Breast epithelium (tissue), 4 donors: ENCODE measurements at regions not wholly inside any gene's neighbourhood (a gene's known extent, or its start where the extent isn't known, plus 50 kb on each side); places are given as distances from the start of the nearest gene placed in this dataset.

Experiments used
- DNase-seq, 2 donors: peaks; one replicate each; pipeline ENCODE4 v3.0.0-alpha.2; 2019; ENCODE audit warnings: low spot score in 2 of 2
- H3K27ac ChIP-seq, 2 donors: fragments of 200-600 bp; sonication (generic) in 1 of 2; one replicate each; pipeline ENCODE4 v1.5.1; 2016 to 2019; ENCODE audit warnings: mild to moderate bottlenecking in 1 of 2
- H3K27me3 ChIP-seq, 2 donors: fragments of 200-600 bp; sonication (generic) in 1 of 2; one replicate each; pipeline versions ENCODE4 v1.5.1 to v1.6.0; 2017 to 2019; ENCODE audit warnings: control low read depth in 1 of 2, mild to moderate bottlenecking in 1 of 2
- H3K36me3 ChIP-seq: fragments of 200-600 bp; one replicate; pipeline ENCODE4 v1.5.1; 2019
- H3K4me1 ChIP-seq, 2 donors: fragments of 200-600 bp; sonication (generic); one replicate each; pipeline ENCODE4 v1.5.1; 2016 to 2019; ENCODE audit warnings: control low read depth in 1 of 2
- H3K4me3 ChIP-seq, 3 donors: fragments of 200-600 bp; sonication (generic); 1 replicate in 2 of 3; 2 replicates in 1 of 3; pipeline ENCODE4 v1.5.1; 2016 to 2019; ENCODE audit warnings: mild to moderate bottlenecking in 3 of 3, moderate library complexity in 2 of 3
- H3K9me3 ChIP-seq, 2 donors: fragments of 200-600 bp; sonication (generic) in 1 of 2; one replicate each; pipeline ENCODE4 v1.5.1; 2016 to 2019; ENCODE audit warnings: control low read depth in 1 of 2
- CTCF ChIP-seq, 3 donors: fragments of 450-650 bp; IDR thresholded peaks; one replicate each; pipeline ENCODE4 v1.5.1; 2016 to 2017; ENCODE audit warnings: antibody characterized with exemption in 3 of 3, mild to moderate bottlenecking in 3 of 3, moderate library complexity in 3 of 3
- POLR2A ChIP-seq: fragments of 450-650 bp; IDR thresholded peaks from one replicate; pipeline ENCODE4 v1.6.1; 2016; ENCODE audit warnings: antibody characterized with exemption, mild to moderate bottlenecking, moderate library complexity
- POLR2AphosphoS5 ChIP-seq, 3 donors: sonication (generic); formaldehyde crosslinking; IDR thresholded peaks; one replicate each; pipeline ENCODE4 v1.6.1; 2017; ENCODE audit warnings: antibody characterized with exemption in 3 of 3
- intact Hi-C: fragments of 100-400 bp; cut with DNase I; formaldehyde crosslinking; loops from one replicate; pipeline ENCODE4 v1.15.1; 2023; ENCODE audit warnings: low total_unique reads

- DNase-seq: no peak
- no peaks in the 10 kb centered on the region for H3K36me3 ChIP-seq
- TF ChIP-seq POLR2A (no peak), POLR2AphosphoS5 (IDR thresholded peaks at IDR 0.05) (no peak), CTCF (IDR thresholded peaks at IDR 0.05) (no peak)
- H3K4me3 ChIP-seq: no peak overlapping the region
- intact Hi-C loops: no loop called here
- no peaks in the 10 kb centered on the region for H3K27me3 ChIP-seq
- H3K9me3 ChIP-seq: no peaks in the 10 kb centered on the region
- H3K4me1 ChIP-seq: no peaks in the 10 kb centered on the region
- H3K27ac ChIP-seq: no peak overlapping the region
Measured at GRCh38 chr4:135338181-135338580, 1136.6 kb upstream of the PABPC4L start.

- Histone ChIP-seq H3K27ac (no peak overlapping the region), H3K4me3 (no peak overlapping the region), H3K27me3 (no peaks in the 10 kb centered on the region), H3K9me3 (peaks cover 0 to 10% of the 10 kb centered on the region in 2 donors), H3K36me3 (no peaks in the 10 kb centered on the region), H3K4me1 (no peaks in the 10 kb centered on the region)
- intact Hi-C loops: no loop called here
- TF ChIP-seq POLR2A (no peak), POLR2AphosphoS5 (IDR thresholded peaks at IDR 0.05) (no peak), CTCF (IDR thresholded peaks at IDR 0.05) (no peak)
- no peak for DNase-seq
Measured at GRCh38 chr4:135325264-135325663, 1123.7 kb upstream of the PABPC4L start.

- H3K9me3 ChIP-seq: peaks cover 0 to 10% of the 10 kb centered on the region in 2 donors
- H3K36me3 ChIP-seq: no peaks in the 10 kb centered on the region
- H3K4me3 ChIP-seq: no peak overlapping the region
- H3K27ac ChIP-seq: no peak overlapping the region
- no peak for DNase-seq
- no peak for TF ChIP-seq CTCF (IDR thresholded peaks at IDR 0.05)
- no peak for TF ChIP-seq POLR2AphosphoS5 (IDR thresholded peaks at IDR 0.05)
- TF ChIP-seq POLR2A: no peak
- intact Hi-C loops: no loop called here
- no peaks in the 10 kb centered on the region for H3K4me1 ChIP-seq
- no peaks in the 10 kb centered on the region for H3K27me3 ChIP-seq
Measured at GRCh38 chr4:135319685-135320084, 1118.1 kb upstream of the PABPC4L start.

- intact Hi-C loops: no loop called here
- DNase-seq: no peak
- no peak overlapping the region for H3K4me3 ChIP-seq
Measured at GRCh38 chr4:135316266-135316779, 1114.7 kb upstream of the PABPC4L start.

GRCh38 chr4:135290136-135290535, 1088.5 kb upstream of the PABPC4L start:
- Histone ChIP-seq H3K9me3 (no peaks in the 10 kb centered on the region), H3K4me1 (no peaks in the 10 kb centered on the region), H3K27me3 (no peaks in the 10 kb centered on the region), H3K27ac (no peak overlapping the region), H3K36me3 (no peaks in the 10 kb centered on the region), H3K4me3 (no peak overlapping the region)
- DNase-seq: no peak
- intact Hi-C loops: loop anchor here (5.0 kb wide), 1 partner anchor 642 kb away; no protein-coding TSS in a partner anchor
- TF ChIP-seq CTCF (IDR thresholded peaks at IDR 0.05) (no peak), POLR2A (no peak), POLR2AphosphoS5 (IDR thresholded peaks at IDR 0.05) (no peak)

More at GRCh38 chr4:135316266-135316779, 1114.7 kb upstream of the PABPC4L start:
- Histone ChIP-seq H3K9me3 (peaks cover 0 to 2% of the 10 kb centered on the region in 2 donors), H3K36me3 (no peaks in the 10 kb centered on the region), H3K27ac (no peak overlapping the region), H3K4me1 (no peaks in the 10 kb centered on the region), H3K27me3 (no peaks in the 10 kb centered on the region)
- no peak for TF ChIP-seq POLR2AphosphoS5 (IDR thresholded peaks at IDR 0.05)
- TF ChIP-seq POLR2A: no peak
- no peak for TF ChIP-seq CTCF (IDR thresholded peaks at IDR 0.05)
